AG08396 (cell line): ENCODE measurements at regions not wholly inside any gene's neighbourhood (a gene's known extent, or its start where the extent isn't known, plus 50 kb on each side); places are given as distances from the start of the nearest gene placed in this dataset.

ENCODE experiments used
- DNase-seq: peaks from one replicate; pipeline ENCODE4 v3.0.0; 2012; ENCODE audit warnings: low spot score, mixed read lengths

DNA sequence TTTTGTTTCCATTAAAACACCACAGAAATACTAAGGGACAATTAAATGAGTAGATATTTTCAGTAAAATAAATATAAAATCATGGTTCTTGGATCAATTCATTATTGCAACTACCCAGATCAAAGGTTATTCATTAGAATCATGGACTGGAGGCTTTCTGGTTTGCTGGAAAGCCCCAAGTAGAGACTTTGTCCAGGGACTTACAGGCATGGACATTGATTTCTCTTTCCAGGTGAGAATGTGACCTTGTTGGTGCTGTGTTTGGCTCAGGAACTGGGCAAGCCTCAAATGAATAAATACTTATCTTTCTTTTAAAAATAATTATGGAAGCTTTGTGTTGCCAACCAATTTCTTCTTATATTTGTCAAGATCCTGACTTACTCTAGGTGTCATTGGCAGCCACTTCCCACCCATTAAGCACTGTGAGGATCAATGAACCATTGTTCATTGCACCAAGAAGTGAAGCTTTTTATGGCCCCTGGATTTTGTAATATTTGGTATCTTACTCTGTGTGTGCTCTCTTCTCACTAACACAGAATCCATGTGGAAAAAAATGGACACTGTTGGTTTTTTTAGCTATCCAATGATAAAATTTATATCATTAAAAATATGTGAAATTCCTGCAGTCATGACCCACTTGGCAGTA lies 205.8 kb upstream of the NRXN1 start:
- DNase-seq, result no peak

DNA sequence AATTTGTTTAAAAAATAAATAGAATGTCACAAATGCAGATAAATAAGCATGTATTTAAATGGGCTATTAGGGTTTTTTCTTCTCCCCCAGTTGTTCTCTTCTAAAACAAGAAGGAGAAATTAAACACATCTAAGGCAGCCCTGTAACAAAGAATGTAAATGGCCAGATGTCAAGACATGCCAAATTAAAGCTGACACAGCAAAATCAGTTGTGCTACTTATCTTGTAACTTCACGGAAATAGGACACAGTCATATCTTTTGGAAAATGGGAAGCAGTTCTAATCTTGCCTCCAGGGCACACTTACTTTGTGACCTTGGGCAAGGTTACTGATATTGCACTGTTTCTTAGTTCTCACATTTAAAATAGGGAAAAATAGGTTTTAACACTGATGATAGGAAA lies 200.1 kb upstream of the NRXN1 start:
- DNase-seq, result no peak

DNA sequence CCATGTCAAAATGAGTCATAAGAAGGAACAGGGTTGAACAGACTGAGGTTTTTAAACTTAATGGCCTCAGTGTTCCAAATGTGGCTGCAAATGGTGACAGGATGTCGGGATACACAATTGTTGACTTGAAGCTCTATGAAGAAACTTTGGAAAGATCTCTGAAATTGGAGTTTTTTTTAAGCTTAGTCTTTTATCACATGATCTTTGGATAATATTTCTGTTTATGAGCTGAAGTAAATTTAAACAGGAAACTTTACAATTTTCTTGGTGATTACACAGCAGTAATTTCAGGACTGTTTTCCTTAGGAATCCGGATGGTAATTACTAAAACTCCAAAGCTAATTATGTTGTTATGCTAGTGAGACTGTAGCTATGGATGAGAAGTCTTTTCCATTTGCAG lies 199.1 kb upstream of the NRXN1 start:
- no peak for DNase-seq

DNA sequence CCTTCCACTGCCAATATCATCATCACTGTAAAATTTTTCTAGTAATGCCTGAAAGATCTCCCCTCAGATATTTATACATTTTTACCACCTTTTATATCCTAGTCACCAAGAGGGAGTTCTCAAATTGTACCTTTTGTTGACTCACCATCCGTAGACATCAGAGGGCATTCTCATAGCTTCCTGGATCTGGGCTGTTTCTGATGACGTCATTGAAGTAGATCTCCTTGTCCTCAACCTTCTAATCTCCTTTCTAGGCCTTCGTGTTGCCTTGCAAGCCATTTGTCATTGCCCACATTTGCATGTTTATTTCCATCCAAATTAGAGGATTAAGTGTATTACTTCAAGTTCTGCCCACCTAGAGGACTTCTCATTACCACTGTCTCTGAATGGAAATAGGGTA lies 193.4 kb upstream of the NRXN1 start:
- DNase-seq, result no peak

DNA sequence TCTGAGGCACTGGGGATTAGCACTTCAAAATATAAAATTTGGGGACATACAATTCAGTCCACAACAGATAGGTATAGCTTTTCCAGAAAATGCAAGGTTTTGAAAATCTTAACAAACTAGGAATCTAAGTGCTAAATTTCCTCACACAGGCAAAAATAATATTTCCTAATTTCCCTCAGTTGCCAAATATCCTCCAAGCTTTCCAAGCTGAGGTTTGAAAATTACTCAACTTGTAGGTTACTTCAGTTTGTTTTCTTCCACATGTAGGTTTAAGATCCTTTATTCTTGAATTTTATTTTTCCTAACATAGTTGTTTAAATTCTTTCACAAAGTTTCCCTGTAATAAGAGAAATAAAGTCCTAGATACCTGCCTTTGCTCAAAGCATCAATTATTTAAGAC lies 192.9 kb upstream of the NRXN1 start:
- no peak for DNase-seq

DNA sequence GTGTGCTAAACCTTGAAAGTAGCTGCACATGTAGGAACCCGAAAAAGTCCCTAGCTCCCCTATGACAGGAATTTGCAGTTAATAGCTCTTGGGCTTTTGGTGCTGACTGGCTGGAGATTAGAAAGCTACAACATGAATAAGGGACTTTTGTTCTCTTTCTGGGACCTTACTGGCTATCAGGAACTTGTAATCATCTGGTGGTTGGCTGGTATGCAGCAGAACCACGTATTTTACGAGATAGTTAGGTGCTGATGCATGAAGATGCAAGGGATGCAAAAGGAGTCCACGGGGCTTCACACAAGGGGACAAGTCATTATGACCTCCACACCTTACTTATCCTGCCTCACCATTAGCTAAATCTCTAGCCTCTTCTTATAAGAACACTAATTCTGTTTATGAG lies 190.2 kb upstream of the NRXN1 start:
- DNase-seq, result no peak

DNA sequence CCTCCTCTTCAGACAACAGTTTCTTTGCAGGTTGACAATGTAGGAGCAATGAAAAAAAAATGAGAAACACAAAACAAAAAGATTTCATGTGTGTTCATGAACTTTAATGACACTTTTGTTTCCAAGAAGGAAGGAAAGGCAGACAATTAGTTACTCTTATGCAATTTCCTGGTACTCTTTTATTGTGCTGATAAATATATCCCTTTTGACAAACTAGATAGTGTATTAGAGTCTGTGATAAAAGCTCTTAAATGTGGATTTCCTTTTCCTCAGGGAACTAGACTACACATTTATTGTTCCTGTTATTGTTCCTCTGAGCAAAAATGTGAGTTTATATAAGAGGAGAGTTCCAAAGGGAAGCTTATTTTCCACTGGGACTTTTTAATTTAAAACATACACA lies 188.7 kb upstream of the NRXN1 start:
- DNase-seq, result no peak

DNA sequence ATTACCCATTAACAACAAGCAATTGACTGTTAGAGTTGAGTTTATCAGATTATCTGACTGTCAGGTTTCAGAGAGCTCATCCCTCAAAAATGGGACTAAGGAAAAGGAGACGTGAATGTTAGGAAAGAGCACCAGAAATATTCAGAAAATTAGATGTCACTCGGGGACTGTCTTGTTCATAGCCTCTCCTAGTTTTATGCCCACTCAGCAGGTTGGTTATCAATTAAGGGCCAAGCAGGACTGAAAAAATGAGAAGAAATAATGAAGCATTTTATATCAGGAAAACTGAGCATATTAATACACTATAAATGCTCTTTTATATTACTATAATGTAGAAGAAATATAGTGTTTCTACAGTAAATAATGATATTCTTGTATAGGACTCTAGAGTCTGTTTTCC lies 188.1 kb upstream of the NRXN1 start:
- no peak for DNase-seq

DNA sequence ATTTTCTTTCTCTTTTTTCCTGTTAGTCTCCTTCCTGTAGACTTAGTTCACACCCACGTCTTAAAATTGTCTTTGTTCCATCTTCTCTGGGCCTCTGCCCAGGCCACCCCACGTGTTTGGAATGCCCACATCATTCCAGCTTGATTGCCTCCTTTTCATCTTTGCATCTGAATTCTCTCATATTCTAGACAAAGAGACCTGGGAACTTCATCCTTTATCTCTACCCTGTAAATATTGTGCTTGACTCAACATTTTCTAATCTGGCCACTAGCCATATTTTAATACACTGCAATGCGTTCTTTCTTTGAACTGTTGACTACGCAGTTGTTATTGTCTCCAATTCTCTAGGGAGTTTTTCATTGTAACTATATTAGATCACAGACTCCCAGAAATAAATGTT lies 187.5 kb upstream of the NRXN1 start:
- no peak for DNase-seq

DNA sequence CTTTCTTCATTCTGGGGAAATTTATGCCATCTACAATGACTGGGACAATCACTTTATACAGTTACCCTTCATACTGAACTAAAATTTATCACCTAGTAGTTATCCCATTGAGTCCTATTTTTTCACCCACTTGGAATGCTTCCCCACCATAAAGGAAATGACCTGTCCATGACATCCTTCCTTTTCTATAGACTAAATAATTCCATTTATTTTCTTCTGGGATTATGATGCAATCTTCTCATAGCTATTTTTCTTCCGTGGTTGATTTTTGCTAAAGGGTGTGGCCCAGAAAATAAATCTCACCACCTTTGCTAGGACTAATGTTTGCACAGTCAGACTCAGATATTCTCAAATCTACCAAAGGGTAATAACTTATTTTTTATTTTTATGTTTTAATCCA lies 186.1 kb upstream of the NRXN1 start:
- DNase-seq, result no peak

DNA sequence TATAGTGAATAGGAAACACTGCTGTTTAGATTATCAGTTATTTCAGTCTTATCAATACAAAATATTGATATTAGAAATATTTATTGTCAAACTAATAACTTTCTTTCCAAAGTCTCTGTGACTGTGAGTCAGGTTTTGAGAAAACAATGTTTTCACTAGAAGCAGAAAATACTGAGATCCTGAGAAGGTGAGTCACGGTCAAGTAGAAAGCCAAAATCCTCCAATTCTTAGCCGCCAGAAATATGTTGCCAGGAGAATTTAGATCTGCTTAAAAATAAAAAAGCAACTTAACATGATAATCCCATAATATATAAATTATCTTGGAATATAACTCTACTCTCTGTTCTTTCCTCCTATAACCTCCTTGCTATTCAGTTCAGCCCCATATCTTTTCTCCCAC lies 181.9 kb upstream of the NRXN1 start:
- no peak for DNase-seq

DNA sequence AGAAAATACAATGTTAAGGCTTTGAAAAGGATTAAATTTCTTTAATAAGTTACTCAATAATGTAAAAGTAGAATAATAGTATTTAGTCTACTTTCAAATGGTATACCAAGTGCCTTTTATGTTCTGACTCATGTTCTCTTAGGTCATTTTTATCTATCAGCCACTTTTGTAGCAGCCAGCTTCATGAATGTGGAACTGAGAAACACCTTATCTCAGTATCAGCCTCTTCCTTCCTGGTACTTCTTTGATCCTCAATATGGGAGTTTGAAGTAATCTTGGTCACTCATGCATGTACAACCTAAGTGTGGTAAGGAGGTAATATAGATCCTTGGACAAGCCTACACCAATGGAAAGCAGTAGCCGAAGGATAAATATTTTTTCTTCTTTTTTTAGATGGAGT lies 180.4 kb upstream of the NRXN1 start:
- DNase-seq, result no peak

DNA sequence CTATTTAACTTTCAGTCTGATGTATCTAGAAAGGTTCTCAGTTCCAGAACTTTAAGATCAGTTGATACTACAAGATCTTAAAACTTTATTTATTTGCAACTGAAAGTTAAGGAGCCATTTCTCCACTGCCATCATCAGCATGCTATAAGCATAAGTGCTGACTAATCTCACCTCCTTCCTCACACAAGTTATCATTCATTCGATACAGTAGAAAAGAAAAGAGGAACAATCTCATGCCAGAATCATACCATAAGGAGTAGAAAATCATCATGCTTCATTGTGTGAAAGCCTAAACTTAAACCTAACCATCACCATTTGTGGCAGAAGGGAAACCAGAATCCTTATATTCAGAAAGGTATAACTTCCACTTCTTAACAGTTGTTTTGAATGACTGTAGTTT lies 176.6 kb upstream of the NRXN1 start:
- no peak for DNase-seq

DNA sequence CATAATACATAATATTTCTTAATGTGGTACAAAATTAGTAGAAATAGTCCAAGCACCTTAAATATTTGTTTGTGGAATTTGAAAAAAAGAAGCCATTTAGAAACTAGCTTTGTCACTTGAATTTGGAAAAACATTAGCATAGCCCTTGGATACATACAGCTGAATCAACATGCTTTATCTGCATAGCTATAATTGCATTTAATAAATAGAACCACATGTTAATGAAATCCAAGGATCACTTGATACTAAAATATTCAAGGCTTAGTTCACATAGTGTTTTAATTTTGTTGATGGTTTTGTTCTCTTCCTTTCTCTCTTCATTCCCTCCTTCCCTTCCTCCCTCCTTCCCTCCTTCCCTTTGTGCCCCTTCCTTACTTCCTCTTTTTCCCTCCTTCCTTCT lies 169.4 kb upstream of the NRXN1 start:
- no peak for DNase-seq

DNA sequence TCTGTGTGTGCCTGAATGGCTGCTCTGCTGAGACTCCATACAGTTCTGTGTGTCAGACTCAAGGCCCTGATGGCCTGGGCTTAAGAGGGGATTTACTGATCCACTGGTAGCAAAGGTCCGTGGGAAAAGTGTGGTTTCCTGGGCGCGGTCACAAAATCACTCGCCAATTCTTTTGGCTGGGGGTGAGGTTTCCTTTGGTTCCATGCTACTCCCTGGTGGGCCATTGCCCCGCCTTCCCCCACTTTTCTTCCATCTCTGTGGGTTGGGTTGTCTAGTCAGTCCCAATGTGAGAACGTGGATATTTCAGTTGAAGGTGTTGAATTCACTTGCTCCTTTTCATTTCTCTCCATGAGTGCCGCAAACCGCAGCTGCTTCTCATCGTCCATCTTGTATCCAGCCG lies 162.7 kb upstream of the NRXN1 start:
- no peak for DNase-seq

DNA sequence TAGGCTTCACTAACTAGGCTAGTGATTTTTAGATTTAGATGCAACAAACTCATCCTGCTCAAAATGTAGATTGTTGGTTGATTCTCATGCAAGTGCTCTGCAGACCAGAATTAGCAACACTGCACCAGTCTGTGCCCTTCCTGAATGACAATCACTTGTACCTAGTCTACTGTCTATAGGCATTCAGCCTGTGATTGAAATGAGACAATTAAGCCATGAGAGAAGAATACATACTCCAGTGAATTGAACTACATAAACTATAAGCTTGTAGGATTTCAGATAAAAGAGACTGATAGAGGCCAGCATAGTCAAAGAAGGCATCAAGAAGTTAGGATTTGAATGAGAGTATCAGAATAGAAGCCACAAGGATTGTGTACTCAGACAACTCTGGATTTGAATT lies 138.3 kb upstream of the NRXN1 start:
- DNase-seq, result no peak

DNA sequence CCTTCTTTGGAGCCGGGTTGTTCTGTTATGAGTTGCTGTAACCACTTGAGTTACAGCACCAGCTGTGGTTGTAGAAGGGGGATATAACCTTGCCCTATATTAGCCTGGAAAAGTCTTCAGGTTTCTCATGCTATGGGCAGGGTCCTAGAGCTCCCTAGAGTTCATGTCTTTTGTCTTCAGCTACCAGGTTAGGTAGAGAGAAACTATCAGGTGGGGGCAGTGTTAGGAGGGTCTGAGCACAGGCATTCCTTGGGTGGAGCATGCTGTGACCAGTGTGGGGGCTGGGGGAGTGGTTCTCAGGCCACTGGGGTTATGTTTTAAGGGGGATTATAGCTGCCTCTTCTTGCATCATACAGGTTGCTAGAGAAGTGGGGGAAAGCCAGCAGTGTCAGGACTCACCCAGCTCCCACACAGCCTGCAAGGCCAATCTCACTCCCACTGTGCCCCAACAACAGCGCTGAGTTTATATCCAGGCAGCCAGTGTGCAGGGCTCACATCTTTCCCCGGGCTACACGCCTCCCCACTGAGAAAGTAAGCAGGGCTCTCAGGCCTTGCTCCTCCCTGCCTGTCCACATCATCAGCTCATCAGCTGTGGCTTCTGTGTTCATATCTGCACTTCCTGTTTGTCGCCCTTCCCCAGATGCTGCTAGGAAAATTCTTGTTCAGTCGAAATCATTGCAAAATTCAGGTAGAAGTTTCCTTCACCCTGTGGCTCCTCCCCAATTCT lies 133.8 kb upstream of the NRXN1 start:
- no peak for DNase-seq

DNA sequence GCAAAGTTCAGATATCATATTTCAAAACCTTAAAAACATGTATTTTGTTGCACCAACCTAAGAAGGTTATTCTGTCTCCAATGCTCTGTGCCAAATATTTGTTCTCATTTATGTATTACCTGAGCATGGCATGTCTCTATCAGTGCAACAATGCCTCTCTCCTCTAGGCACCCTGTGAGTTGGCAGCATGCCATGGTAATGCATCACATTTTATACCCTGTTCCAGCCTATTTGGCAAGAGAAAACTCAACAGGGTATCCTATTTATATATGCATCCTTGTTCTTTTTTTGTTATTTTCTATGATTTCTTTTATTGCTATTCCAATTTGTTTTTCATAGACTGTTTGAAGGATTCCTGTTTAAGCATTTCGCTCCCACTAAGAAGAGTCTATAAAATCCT lies 126.3 kb upstream of the NRXN1 start:
- no peak for DNase-seq

DNA sequence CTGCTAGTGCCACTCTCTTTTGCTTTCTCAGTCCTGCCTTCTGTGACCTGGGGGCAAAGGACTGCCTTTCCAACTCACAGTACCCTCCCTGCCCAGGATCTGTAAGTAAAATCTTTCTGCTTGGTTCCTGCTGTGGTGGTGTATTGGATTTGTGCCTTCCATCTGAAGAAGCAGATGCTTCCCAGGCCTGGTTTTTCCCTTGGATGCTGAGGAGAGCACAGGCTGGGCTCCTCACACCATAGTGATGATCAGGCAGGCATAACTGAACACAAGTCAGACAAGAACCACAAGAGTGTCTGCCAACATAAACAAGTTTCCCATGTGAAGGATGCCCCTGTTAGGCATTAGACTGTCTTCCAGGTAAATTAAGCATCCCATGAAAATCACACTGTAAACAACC lies 121.3 kb upstream of the NRXN1 start:
- DNase-seq, result no peak

DNA sequence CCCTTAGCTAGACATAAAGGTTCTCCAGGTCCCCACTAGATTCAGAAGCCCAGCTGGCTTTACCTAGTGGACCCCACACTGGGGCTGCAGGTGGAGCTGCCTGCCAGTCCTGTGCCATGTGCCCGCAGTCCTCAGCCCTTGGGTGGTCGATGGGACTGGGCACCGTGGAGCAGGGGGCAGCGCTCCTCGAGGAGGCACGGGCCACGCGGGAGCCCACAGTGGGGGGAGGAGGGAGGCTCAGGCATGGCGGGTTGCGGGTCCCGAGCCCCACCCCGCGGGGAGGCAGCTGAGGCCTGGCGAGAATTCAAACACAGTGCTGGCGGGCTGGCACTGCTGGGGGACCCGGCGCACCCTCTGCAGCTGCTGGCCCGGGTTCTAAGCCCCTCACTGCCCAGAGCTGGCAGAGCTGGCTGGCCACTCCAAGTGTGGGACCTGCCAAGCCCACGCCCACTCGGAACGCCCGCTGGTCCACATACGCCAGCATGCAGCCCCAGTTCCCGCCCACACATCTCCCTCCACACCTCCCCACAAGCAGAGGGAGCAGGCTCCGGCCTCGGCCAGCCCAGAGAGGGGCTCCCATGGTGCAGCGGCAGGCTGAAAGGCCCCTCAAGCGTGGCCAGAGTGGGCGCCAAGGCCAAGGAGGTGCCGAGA lies 119.7 kb upstream of the NRXN1 start:
- DNase-seq, result no peak

DNA sequence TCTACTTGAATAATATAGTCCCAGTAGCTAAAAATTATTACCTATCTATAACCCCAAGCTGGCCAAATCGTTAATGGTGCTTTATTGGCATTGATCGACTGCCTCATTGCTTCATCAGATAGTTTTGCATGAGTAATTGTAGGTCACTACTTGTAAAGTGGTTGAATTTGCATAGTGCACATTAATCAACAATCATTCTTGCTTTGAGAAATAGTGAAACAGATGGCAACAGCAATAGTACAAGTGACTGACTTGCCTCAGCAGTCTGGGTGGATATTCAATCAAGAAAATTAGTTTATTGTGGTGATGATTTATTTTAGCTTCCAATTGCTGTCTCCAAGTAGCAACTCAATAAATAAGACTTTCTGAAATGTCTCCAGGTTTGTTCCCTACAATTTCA lies 117.8 kb upstream of the NRXN1 start:
- DNase-seq, result no peak

DNA sequence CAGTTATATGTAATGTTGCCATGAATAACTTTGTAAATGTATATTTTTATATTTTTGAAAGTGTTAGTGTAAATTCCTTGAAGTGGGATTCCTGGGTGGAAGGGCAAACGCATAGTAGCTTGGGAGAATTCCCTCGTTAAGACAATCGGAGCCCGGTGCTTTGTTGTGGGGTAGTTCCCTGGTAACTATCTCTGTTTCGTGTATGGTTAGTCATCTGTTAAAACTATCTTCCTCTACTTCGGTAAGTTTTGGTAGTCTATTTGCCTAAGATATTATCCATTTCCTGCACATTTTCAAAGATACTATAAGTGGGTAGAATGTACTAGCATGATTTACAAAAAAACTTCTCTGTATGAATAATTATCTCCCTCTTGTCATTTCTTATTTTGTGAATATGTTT lies 113.8 kb upstream of the NRXN1 start:
- DNase-seq, result no peak

DNA sequence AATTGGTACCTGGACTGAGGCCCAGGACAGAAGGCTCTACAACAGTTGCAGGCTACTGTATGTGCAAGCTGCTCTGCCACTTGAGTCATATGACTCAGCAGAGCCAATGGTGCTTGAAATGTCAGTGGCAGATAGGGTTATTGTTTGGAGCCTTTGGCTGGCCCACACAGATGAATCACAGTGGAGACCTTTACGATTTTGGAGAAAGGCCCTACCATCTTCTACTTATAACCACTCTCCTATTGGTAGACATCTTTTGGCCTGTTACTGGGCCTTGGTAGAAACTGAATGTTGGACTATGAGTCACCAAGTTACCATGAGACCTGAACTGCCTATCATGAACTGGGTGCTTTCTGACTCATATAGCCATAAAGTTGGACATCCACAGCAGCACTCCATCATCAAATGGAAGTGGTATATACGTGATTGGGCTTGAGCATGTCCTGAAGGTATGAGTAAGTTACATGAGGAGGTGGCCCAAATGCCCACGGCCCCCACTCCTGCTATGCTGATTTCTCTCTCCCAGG lies 88.9 kb upstream of the NRXN1 start:
- no peak for DNase-seq

DNA sequence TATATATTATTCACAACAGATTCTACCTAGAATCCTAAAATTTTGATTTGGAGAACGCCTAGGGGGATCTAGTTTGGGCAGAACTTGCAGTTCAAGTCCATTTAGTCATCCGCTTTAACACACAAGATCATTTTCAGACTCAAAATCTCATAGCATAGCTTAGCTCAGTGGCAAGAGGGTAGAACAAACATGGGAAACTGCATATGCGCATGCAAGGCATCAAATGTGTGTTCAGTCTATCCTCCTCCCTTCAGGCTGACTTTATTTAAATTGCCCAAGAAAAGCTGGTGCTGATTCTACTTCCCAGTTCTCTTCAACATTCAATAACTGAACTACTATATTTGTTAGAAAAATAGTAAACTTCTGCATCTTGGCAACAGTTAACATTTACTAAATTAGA lies 79.6 kb upstream of the NRXN1 start:
- no peak for DNase-seq
